GM12892 (cell line): ENCODE measurements at regions not wholly inside any gene's neighbourhood (a gene's known extent, or its start where the extent isn't known, plus 50 kb on each side); places are given as distances from the start of the nearest gene placed in this dataset.

ENCODE experiments used
- POLR2A ChIP-seq: IDR thresholded peaks from 2 replicates; pipeline ENCODE4 v1.6.1; 2011; ENCODE audit warnings: low read depth, low read length, control low read depth
- POLR2AphosphoS5 ChIP-seq: IDR thresholded peaks from 2 replicates; pipeline ENCODE4 v1.6.1; 2011; ENCODE audit warnings: low read depth, low read length, control low read depth
- TAF1 ChIP-seq: IDR thresholded peaks from 2 replicates; pipeline ENCODE4 v1.6.1; 2011; ENCODE audit warnings: low read depth, mild to moderate bottlenecking, control low read depth, low read length, borderline replicate concordance

DNA sequence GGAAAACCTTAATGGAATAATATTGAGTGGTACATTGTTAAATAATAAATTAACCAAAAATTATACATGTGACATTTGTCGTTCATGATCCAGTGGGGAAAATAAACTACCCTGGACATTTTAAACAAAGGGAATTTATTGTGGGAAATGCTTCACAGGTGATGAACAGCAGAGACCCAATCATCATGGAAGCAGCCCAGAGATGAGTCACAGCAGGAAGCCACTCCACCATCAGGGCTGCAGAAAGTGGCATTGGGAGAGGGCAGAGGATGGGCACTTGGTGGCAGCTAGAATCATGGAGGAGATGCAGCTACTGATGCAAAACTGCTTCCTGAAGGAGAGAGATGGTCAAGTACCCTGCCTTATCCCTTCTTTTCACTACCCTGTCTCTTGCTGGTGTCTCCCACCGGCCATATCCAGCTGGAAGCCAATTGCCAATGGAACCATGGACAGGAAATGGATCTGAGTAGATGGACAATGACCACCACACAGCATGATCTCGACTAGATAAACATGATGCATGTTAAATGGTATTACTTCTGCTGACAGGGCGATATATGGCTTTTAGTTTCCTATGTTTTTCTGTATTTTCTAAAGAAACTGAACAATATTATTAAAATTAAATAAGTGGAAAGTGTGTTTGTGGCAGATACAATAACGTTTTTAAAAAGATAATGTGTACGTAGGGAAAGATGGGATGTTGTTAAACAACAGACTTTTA, 139.8 kb downstream of the RPIA start:
- TF ChIP-seq TAF1 = no peak
- TF ChIP-seq POLR2A = no peak
- no peak for TF ChIP-seq POLR2AphosphoS5
